GM23338 (cell line): ENCODE measurements at regions not wholly inside any gene's neighbourhood (a gene's known extent, or its start where the extent isn't known, plus 50 kb on each side); places are given as distances from the start of the nearest gene placed in this dataset.

Experiments
- ATAC-seq: fragments of 200-7000 bp; cut with Tn5 transposase; 3 replicates; pipeline ENCODE4 v1.9.1; 2020
- DNase-seq: peaks from one replicate; pipeline ENCODE4 v3.0.0-alpha.2; 2015; ENCODE audit warnings: low spot score
- H2AFZ ChIP-seq: fragments of 200-600 bp; sonication (generic); 2 replicates; pipeline ENCODE4 v1.8.0; 2016; ENCODE audit warnings: antibody characterized with exemption, mild to moderate bottlenecking, moderate library complexity
- H3F3A ChIP-seq: fragments of 200-600 bp; sonication (generic); replicated peaks from 2 replicates; pipeline ENCODE4 v1.8.0; 2017; ENCODE audit warnings: antibody characterized with exemption, mixed run types, low read depth
- H3K27ac ChIP-seq: fragments of 200-600 bp; sonication (generic); 2 replicates; pipeline ENCODE4 v1.6.1; 2016; ENCODE audit warnings: low read depth
- H3K27me3 ChIP-seq: fragments of 200-600 bp; sonication (generic); 2 replicates; pipeline ENCODE4 v1.8.0; 2016; ENCODE audit warnings: mild to moderate bottlenecking, mixed run types, moderate library complexity; ENCODE audit not compliant: insufficient read depth
- H3K36me3 ChIP-seq: fragments of 200-600 bp; sonication (generic); 2 replicates; pipeline ENCODE4 v1.8.0; 2016; ENCODE audit warnings: mild to moderate bottlenecking; ENCODE audit not compliant: insufficient read depth
- H3K4me1 ChIP-seq: fragments of 200-600 bp; sonication (generic); 2 replicates; pipeline ENCODE4 v1.8.0; 2016; ENCODE audit warnings: mild to moderate bottlenecking, moderate library complexity; ENCODE audit not compliant: insufficient read depth
- H3K4me2 ChIP-seq: fragments of 200-600 bp; sonication (generic); 2 replicates; pipeline ENCODE4 v1.7.1; 2017; ENCODE audit warnings: mixed run types
- H3K4me3 ChIP-seq: fragments of 200-600 bp; sonication (generic); 2 replicates; pipeline ENCODE4 v1.6.1; 2016; ENCODE audit warnings: mixed run types
- H3K79me2 ChIP-seq: fragments of 200-600 bp; sonication (generic); replicated peaks from 2 replicates; pipeline ENCODE4 v1.8.0; 2017; ENCODE audit warnings: mild to moderate bottlenecking; ENCODE audit not compliant: insufficient read depth
- H3K9me2 ChIP-seq: fragments of 200-600 bp; sonication (generic); 2 replicates; pipeline ENCODE4 v1.8.0; 2017; ENCODE audit not compliant: insufficient read depth
- H4K20me1 ChIP-seq: fragments of 200-600 bp; sonication (generic); replicated peaks from 2 replicates; pipeline ENCODE4 v1.8.0; 2017; ENCODE audit warnings: mild to moderate bottlenecking; ENCODE audit not compliant: insufficient read depth
- H3K27ac Mint-ChIP-seq: 2 replicates; pipeline ENCODE4 v1.8.0; 2020; ENCODE audit warnings: inconsistent platforms, mild to moderate bottlenecking, moderate library complexity, mixed read lengths
- H3K27me3 Mint-ChIP-seq: 3 replicates; pipeline ENCODE4 v1.8.0; 2022; ENCODE audit warnings: low read depth, mild to moderate bottlenecking, moderate library complexity, mixed read lengths, inconsistent platforms; ENCODE audit not compliant: insufficient read depth, poor library complexity
- H3K36me3 Mint-ChIP-seq: 3 replicates; pipeline ENCODE4 v1.8.0; 2021; ENCODE audit warnings: low read depth, mild to moderate bottlenecking, inconsistent platforms, moderate library complexity, mixed read lengths
- H3K4me1 Mint-ChIP-seq: 3 replicates; pipeline ENCODE4 v1.8.0; 2020; ENCODE audit warnings: mild to moderate bottlenecking, inconsistent platforms, mixed read lengths
- H3K4me3 Mint-ChIP-seq: 3 replicates; pipeline ENCODE4 v1.8.0; 2021; ENCODE audit warnings: moderate library complexity, mild to moderate bottlenecking, inconsistent platforms, mixed read lengths
- H3K9me3 Mint-ChIP-seq: 3 replicates; pipeline ENCODE4 v1.8.0; 2020; ENCODE audit warnings: moderate library complexity, mild to moderate bottlenecking, inconsistent platforms, mixed read lengths
- CREB1 ChIP-seq: fragments of 250-450 bp; sonication (Bioruptor Pico); IDR thresholded peaks from 2 replicates; pipeline ENCODE4 v1.5.0; 2020; ENCODE audit warnings: low read depth, mild to moderate bottlenecking, moderate library complexity
- EZH2 ChIP-seq: fragments of 200-600 bp; sonication (generic); IDR thresholded peaks from one replicate; pipeline ENCODE4 v1.8.0; 2017; ENCODE audit warnings: antibody characterized with exemption, mild to moderate bottlenecking, low read depth; ENCODE audit not compliant: unreplicated experiment
- EZH2phosphoT487 ChIP-seq: fragments of 200-600 bp; sonication (generic); IDR thresholded peaks from one replicate; pipeline ENCODE4 v1.8.1; 2018; ENCODE audit warnings: antibody characterized with exemption; ENCODE audit not compliant: unreplicated experiment
- JUNB ChIP-seq: IDR thresholded peaks from one replicate; pipeline ENCODE4 v1.6.1; 2016; ENCODE audit warnings: antibody characterized with exemption; ENCODE audit not compliant: unreplicated experiment
- POLR2AphosphoS5 ChIP-seq: IDR thresholded peaks from 2 replicates; pipeline ENCODE4 v1.6.1; 2016; ENCODE audit warnings: antibody characterized with exemption, low read depth
- STAT1 ChIP-seq: IDR thresholded peaks from one replicate; pipeline ENCODE4 v1.6.1; 2016; ENCODE audit warnings: antibody characterized with exemption; ENCODE audit not compliant: unreplicated experiment
- ZNF114 ChIP-seq: fragments of 250-450 bp; sonication (Bioruptor Pico); IDR thresholded peaks from 2 replicates; pipeline ENCODE4 v1.5.0; 2020; ENCODE audit warnings: mild to moderate bottlenecking, moderate library complexity
- ZNF331 ChIP-seq: fragments of 250-450 bp; sonication (Bioruptor Pico); IDR thresholded peaks from 2 replicates; pipeline ENCODE4 v1.5.0; 2020; ENCODE audit warnings: low read depth, mild to moderate bottlenecking, moderate library complexity
- TF ChIP-seq, protein P1 (sequence below): fragments of 250-450 bp; sonication (Bioruptor Pico); IDR thresholded peaks from 2 replicates; pipeline ENCODE4 v1.5.0; 2020; ENCODE audit warnings: mild to moderate bottlenecking, moderate library complexity
- TF ChIP-seq, protein P2 (sequence below): IDR thresholded peaks from one replicate; pipeline ENCODE4 v1.6.1; 2018; ENCODE audit warnings: antibody characterized with exemption; ENCODE audit not compliant: unreplicated experiment
- TF ChIP-seq, protein P3 (sequence below): IDR thresholded peaks from 2 replicates; pipeline ENCODE4 v1.6.1; 2016; ENCODE audit warnings: antibody characterized with exemption

DNA sequence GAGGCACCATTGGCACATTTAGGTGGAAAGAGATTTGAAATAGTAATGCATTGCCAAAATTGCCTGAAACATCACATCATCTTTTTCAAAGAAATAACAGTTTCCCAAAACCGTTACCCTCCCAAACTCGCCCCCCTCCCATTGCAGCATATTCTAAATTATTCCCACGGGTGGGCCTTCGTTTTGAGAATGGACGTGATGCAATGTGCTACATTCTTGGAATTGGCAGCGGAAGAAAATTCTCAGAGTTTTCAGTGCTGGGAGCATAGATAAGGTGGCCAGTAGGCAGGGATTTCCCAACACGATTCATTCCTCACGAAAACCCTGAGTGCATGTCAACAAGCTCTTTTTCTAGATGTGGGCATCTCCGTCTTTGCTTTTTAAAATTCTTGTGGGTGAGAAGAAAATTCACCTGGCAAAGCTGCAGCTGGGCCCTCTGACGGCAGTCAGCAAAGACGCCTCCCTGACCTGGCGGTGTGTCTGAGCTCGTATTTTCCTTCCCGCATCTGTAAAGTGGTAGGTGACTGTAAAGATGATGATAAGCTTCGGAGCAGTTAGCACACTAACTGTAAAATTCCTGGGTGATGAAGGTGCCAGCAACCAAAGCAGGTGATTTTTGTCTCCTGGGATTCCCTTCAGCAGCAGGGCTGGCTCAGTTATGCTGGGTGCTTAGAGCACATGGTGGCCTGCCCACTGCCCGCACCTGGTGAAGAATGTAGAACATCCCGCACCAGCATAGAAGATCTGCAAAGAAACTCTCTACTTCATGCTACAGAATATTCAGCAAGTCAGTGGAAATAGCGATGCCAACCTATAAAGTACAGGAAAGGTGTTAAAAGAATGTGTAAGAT lies 141.9 kb upstream of the KLF6 start:
- peak overlapping the region; percentile 56 for H2AFZ ChIP-seq

More for the DNA sequence above, 141.9 kb upstream of the KLF6 start:
- H3K4me3 ChIP-seq, result no peak overlapping the region
- Mint-ChIP-seq H3K27ac (no peak overlapping the region), H3K36me3 (no peaks in the 10 kb centered on the region), H3K4me1 (peaks cover 4% of the 10 kb centered on the region; the same call in 2 of the 3 replicates), H3K9me3 (no peaks in the 10 kb centered on the region), H3K4me3 (no peak overlapping the region), H3K27me3 (peaks cover 5% of the 10 kb centered on the region)
- ATAC-seq (no peak), DNase-seq (no peak)
- H3F3A ChIP-seq, result no peaks in the 10 kb centered on the region
- no peaks in the 10 kb centered on the region for H3K9me2 ChIP-seq
- H3K36me3 ChIP-seq, result no peaks in the 10 kb centered on the region
- no peaks in the 10 kb centered on the region for H4K20me1 ChIP-seq
- H3K27me3 ChIP-seq, result no peaks in the 10 kb centered on the region
- no peak overlapping the region for H3K27ac ChIP-seq
- H3K4me1 ChIP-seq, result no peaks in the 10 kb centered on the region
- no peaks in the 10 kb centered on the region for H3K79me2 ChIP-seq
- no peak overlapping the region for H3K4me2 ChIP-seq
- TF ChIP-seq EZH2phosphoT487 (no peak), ZNF331 (no peak), STAT1 (no peak), EZH2 (no peak), ZNF114 (no peak), CREB1 (no peak), JUNB (no peak), POLR2AphosphoS5 (no peak)
- TF ChIP-seq, protein P1, sequence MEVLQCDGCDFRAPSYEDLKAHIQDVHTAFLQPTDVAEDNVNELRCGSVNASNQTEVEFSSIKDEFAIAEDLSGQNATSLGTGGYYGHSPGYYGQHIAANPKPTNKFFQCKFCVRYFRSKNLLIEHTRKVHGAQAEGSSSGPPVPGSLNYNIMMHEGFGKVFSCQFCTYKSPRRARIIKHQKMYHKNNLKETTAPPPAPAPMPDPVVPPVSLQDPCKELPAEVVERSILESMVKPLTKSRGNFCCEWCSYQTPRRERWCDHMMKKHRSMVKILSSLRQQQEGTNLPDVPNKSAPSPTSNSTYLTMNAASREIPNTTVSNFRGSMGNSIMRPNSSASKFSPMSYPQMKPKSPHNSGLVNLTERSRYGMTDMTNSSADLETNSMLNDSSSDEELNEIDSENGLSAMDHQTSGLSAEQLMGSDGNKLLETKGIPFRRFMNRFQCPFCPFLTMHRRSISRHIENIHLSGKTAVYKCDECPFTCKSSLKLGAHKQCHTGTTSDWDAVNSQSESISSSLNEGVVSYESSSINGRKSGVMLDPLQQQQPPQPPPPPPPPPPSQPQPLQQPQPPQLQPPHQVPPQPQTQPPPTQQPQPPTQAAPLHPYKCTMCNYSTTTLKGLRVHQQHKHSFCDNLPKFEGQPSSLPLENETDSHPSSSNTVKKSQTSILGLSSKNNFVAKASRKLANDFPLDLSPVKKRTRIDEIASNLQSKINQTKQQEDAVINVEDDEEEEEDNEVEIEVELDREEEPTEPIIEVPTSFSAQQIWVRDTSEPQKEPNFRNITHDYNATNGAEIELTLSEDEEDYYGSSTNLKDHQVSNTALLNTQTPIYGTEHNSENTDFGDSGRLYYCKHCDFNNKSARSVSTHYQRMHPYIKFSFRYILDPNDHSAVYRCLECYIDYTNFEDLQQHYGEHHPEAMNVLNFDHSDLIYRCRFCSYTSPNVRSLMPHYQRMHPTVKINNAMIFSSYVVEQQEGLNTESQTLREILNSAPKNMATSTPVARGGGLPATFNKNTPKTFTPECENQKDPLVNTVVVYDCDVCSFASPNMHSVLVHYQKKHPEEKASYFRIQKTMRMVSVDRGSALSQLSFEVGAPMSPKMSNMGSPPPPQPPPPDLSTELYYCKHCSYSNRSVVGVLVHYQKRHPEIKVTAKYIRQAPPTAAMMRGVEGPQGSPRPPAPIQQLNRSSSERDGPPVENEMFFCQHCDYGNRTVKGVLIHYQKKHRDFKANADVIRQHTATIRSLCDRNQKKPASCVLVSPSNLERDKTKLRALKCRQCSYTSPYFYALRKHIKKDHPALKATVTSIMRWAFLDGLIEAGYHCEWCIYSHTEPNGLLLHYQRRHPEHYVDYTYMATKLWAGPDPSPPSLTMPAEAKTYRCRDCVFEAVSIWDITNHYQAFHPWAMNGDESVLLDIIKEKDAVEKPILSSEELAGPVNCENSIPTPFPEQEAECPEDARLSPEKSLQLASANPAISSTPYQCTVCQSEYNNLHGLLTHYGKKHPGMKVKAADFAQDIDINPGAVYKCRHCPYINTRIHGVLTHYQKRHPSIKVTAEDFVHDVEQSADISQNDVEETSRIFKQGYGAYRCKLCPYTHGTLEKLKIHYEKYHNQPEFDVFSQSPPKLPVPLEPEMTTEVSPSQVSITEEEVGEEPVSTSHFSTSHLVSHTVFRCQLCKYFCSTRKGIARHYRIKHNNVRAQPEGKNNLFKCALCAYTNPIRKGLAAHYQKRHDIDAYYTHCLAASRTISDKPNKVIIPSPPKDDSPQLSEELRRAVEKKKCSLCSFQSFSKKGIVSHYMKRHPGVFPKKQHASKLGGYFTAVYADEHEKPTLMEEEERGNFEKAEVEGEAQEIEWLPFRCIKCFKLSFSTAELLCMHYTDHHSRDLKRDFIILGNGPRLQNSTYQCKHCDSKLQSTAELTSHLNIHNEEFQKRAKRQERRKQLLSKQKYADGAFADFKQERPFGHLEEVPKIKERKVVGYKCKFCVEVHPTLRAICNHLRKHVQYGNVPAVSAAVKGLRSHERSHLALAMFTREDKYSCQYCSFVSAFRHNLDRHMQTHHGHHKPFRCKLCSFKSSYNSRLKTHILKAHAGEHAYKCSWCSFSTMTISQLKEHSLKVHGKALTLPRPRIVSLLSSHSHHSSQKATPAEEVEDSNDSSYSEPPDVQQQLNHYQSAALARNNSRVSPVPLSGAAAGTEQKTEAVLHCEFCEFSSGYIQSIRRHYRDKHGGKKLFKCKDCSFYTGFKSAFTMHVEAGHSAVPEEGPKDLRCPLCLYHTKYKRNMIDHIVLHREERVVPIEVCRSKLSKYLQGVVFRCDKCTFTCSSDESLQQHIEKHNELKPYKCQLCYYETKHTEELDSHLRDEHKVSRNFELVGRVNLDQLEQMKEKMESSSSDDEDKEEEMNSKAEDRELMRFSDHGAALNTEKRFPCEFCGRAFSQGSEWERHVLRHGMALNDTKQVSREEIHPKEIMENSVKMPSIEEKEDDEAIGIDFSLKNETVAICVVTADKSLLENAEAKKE (CRISPR knock-in tag), result no peak
- TF ChIP-seq, protein P2, sequence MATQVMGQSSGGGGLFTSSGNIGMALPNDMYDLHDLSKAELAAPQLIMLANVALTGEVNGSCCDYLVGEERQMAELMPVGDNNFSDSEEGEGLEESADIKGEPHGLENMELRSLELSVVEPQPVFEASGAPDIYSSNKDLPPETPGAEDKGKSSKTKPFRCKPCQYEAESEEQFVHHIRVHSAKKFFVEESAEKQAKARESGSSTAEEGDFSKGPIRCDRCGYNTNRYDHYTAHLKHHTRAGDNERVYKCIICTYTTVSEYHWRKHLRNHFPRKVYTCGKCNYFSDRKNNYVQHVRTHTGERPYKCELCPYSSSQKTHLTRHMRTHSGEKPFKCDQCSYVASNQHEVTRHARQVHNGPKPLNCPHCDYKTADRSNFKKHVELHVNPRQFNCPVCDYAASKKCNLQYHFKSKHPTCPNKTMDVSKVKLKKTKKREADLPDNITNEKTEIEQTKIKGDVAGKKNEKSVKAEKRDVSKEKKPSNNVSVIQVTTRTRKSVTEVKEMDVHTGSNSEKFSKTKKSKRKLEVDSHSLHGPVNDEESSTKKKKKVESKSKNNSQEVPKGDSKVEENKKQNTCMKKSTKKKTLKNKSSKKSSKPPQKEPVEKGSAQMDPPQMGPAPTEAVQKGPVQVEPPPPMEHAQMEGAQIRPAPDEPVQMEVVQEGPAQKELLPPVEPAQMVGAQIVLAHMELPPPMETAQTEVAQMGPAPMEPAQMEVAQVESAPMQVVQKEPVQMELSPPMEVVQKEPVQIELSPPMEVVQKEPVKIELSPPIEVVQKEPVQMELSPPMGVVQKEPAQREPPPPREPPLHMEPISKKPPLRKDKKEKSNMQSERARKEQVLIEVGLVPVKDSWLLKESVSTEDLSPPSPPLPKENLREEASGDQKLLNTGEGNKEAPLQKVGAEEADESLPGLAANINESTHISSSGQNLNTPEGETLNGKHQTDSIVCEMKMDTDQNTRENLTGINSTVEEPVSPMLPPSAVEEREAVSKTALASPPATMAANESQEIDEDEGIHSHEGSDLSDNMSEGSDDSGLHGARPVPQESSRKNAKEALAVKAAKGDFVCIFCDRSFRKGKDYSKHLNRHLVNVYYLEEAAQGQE, result no peak
- TF ChIP-seq, protein P3, sequence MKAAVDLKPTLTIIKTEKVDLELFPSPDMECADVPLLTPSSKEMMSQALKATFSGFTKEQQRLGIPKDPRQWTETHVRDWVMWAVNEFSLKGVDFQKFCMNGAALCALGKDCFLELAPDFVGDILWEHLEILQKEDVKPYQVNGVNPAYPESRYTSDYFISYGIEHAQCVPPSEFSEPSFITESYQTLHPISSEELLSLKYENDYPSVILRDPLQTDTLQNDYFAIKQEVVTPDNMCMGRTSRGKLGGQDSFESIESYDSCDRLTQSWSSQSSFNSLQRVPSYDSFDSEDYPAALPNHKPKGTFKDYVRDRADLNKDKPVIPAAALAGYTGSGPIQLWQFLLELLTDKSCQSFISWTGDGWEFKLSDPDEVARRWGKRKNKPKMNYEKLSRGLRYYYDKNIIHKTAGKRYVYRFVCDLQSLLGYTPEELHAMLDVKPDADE, result no peak
